OCI-LY7 (cell line): ENCODE measurements at regions not wholly inside any gene's neighbourhood (a gene's known extent, or its start where the extent isn't known, plus 50 kb on each side); places are given as distances from the start of the nearest gene placed in this dataset.

ENCODE experiments used
- BruUV-seq: library from RNA; stranded (reverse); fragments of 400-500 nt; replicated peaks from 2 replicates; lab custom pipeline; 2021; lab: Mats Ljungman, UMichigan
- CTCF ChIA-PET: fragments of 300-600 bp; sonication (Branson Sonifier 250); formaldehyde crosslinking; loops from one replicate; lab custom pipeline; 2022; ENCODE audit warnings: antibody characterized with exemption; ENCODE audit not compliant: unreplicated experiment; lab: Charles Lee
- POLR2A ChIA-PET: fragments of 300-600 bp; sonication (Branson Sonifier 250); formaldehyde crosslinking; loops from one replicate; lab custom pipeline; 2022; ENCODE audit warnings: antibody characterized with exemption; lab: Charles Lee
- DNase-seq: peaks from one replicate; pipeline ENCODE4 v3.0.0-alpha.2; 2015; ENCODE audit warnings: low spot score
- H2AFZ ChIP-seq: fragments of 200-600 bp; sonication (generic), shearing (Covaris generic); 2 replicates; pipeline ENCODE4 v1.6.1; 2014; ENCODE audit warnings: mild to moderate bottlenecking, antibody characterized with exemption, low read length, moderate library complexity
- H3K27ac ChIP-seq: fragments of 200-600 bp; sonication (generic); 2 replicates; pipeline ENCODE4 v1.5.1; 2014; ENCODE audit warnings: mixed run types, low read depth, mild to moderate bottlenecking, moderate library complexity, low read length, inconsistent platforms; ENCODE audit not compliant: poor library complexity, severe bottlenecking
- H3K36me3 ChIP-seq: fragments of 200-600 bp; sonication (generic); 2 replicates; pipeline ENCODE4 v1.6.1; 2014; ENCODE audit warnings: mild to moderate bottlenecking, antibody characterized with exemption, low read length, moderate library complexity, mixed read lengths; ENCODE audit not compliant: insufficient read depth
- H3K4me1 ChIP-seq: fragments of 200-600 bp; sonication (generic); 2 replicates; pipeline ENCODE4 v1.5.1; 2014; ENCODE audit warnings: mild to moderate bottlenecking, low read length; ENCODE audit not compliant: insufficient read depth, poor library complexity, severe bottlenecking
- H3K4me2 ChIP-seq: fragments of 200-600 bp; sonication (generic); 2 replicates; pipeline ENCODE4 v1.6.1; 2014; ENCODE audit warnings: mild to moderate bottlenecking, low read length
- H3K4me3 ChIP-seq: fragments of 200-600 bp; sonication (generic); 2 replicates; pipeline ENCODE4 v1.5.1; 2014; ENCODE audit warnings: mild to moderate bottlenecking, low read depth, low read length; ENCODE audit not compliant: poor library complexity, severe bottlenecking
- H3K79me2 ChIP-seq: fragments of 200-600 bp; sonication (generic); 2 replicates; pipeline ENCODE4 v1.6.1; 2016; ENCODE audit warnings: low read depth, mild to moderate bottlenecking, low read length, moderate library complexity, mixed read lengths; ENCODE audit not compliant: insufficient read depth
- H3K9me2 ChIP-seq: fragments of 200-600 bp; sonication (generic); 2 replicates; pipeline ENCODE4 v1.6.1; 2016; ENCODE audit warnings: mild to moderate bottlenecking, low read length, mixed read lengths; ENCODE audit not compliant: insufficient read depth
- H3K9me3 ChIP-seq: fragments of 200-600 bp; sonication (generic); 2 replicates; pipeline ENCODE4 v1.6.1; 2014; ENCODE audit warnings: mild to moderate bottlenecking, mixed run types, low read length, mixed read lengths
- H4K20me1 ChIP-seq: fragments of 200-600 bp; sonication (generic); 2 replicates; pipeline ENCODE4 v1.6.1; 2014; ENCODE audit warnings: mild to moderate bottlenecking, antibody characterized with exemption, low read length, moderate library complexity, mixed read lengths; ENCODE audit not compliant: insufficient read depth
- CTCF ChIP-seq: fragments of 200-600 bp; sonication (generic); conservative IDR thresholded peaks from 2 replicates; pipeline ENCODE4 v1.5.1; 2014; ENCODE audit warnings: mild to moderate bottlenecking, antibody characterized with exemption, low read length, moderate library complexity, mixed read lengths
- EZH2phosphoT487 ChIP-seq: fragments of 200-600 bp; sonication (generic); IDR thresholded peaks from 2 replicates; pipeline ENCODE4 v1.6.1; 2018; ENCODE audit warnings: low read depth, borderline replicate concordance, mild to moderate bottlenecking, mixed run types, antibody characterized with exemption, low read length, moderate library complexity, mixed read lengths
- intact Hi-C: fragments of 100-400 bp; cut with micrococcal nuclease; formaldehyde crosslinking; loops from one replicate; pipeline ENCODE4 v1.10.0; 2022; ENCODE audit not compliant: unreplicated experiment

GRCh38 chr15:29532296-29532695, 262.7 kb upstream of the NSMCE3 start:
- intact Hi-C loops, result no loop called here
- no peak for TF ChIP-seq EZH2phosphoT487
- TF ChIP-seq CTCF, result no peak
- H3K9me3 ChIP-seq, result no peaks in the 10 kb centered on the region
- no peak overlapping the region for H3K4me2 ChIP-seq
- H4K20me1 ChIP-seq, result no peaks in the 10 kb centered on the region
- POLR2A ChIA-PET, result no interaction called here
- CTCF ChIA-PET, result no interaction called here
- H3K36me3 ChIP-seq, result no peaks in the 10 kb centered on the region
- H3K79me2 ChIP-seq, result no peaks in the 10 kb centered on the region
- H3K4me3 ChIP-seq, result no peak overlapping the region
- no peak overlapping the region for H2AFZ ChIP-seq
- DNase-seq, result no peak
- H3K9me2 ChIP-seq, result no peaks in the 10 kb centered on the region
- H3K27ac ChIP-seq, result no peak overlapping the region
- BruUV-seq, result no TSS peak
- no peaks in the 10 kb centered on the region for H3K4me1 ChIP-seq

- ChIA-PET CTCF (no interaction called here), POLR2A (no interaction called here)
- Histone ChIP-seq H4K20me1 (no peaks in the 10 kb centered on the region), H3K4me1 (no peaks in the 10 kb centered on the region), H3K9me3 (no peaks in the 10 kb centered on the region), H3K9me2 (no peaks in the 10 kb centered on the region), H3K79me2 (no peaks in the 10 kb centered on the region), H3K27ac (no peak overlapping the region), H3K36me3 (no peaks in the 10 kb centered on the region), H3K4me2 (no peak overlapping the region), H2AFZ (no peak overlapping the region), H3K4me3 (no peak overlapping the region)
- BruUV-seq, result no TSS peak
- DNase-seq, result no peak
- intact Hi-C loops, result no loop called here
- TF ChIP-seq CTCF, result no peak
- no peak for TF ChIP-seq EZH2phosphoT487
Measured at GRCh38 chr15:29530966-29531365, 261.3 kb upstream of the NSMCE3 start.

- Histone ChIP-seq H3K79me2 (no peaks in the 10 kb centered on the region), H3K27ac (no peak overlapping the region), H4K20me1 (no peaks in the 10 kb centered on the region), H3K9me2 (no peaks in the 10 kb centered on the region), H3K4me2 (no peak overlapping the region), H3K4me1 (no peaks in the 10 kb centered on the region), H2AFZ (no peak overlapping the region), H3K36me3 (no peaks in the 10 kb centered on the region), H3K9me3 (no peaks in the 10 kb centered on the region), H3K4me3 (no peak overlapping the region)
- CTCF ChIA-PET, result no interaction called here
- TF ChIP-seq CTCF, result no peak
- TF ChIP-seq EZH2phosphoT487, result no peak
- DNase-seq, result no peak
- POLR2A ChIA-PET, result no interaction called here
- intact Hi-C loops, result no loop called here
- no TSS peak for BruUV-seq
Measured at GRCh38 chr15:29529043-29529442, 259.4 kb upstream of the NSMCE3 start.
